K562 (cell line): ENCODE measurements at regions not wholly inside any gene's neighbourhood (a gene's known extent, or its start where the extent isn't known, plus 50 kb on each side); places are given as distances from the start of the nearest gene placed in this dataset.
"Not testable (repeated sequence)": the region's sequence is repeated elsewhere in the genome, so short reads cannot be mapped to it uniquely, and the experiment has no call there.

Experiments used
- BMI1 ChIP-seq: fragments of 150-350 bp; IDR thresholded peaks from 2 replicates; pipeline ENCODE4 v1.6.1; 2014; ENCODE audit warnings: low read length
- CTCF ChIP-seq, 3 experiments: IDR thresholded peaks in 2 of 3; conservative IDR thresholded peaks in 1 of 3; 2 replicates each; pipeline ENCODE4 v1.5.1; 2011 to 2012; ENCODE audit warnings: low read length in 3 of 3, mild to moderate bottlenecking in 3 of 3, control low read depth in 2 of 3, improper control_type of control experiment in 1 of 3, inconsistent platforms in 1 of 3, low read depth in 1 of 3, mixed read lengths in 1 of 3, moderate library complexity in 1 of 3; ENCODE audit not compliant: insufficient read depth in 2 of 3
- FOXJ3 ChIP-seq: sonication (generic); formaldehyde crosslinking; IDR thresholded peaks from 2 replicates; pipeline ENCODE4 v1.4.0; 2020; ENCODE audit warnings: mild to moderate bottlenecking, missing genetic modification reagents
- LARP7 ChIP-seq: fragments of 450-650 bp; IDR thresholded peaks from 2 replicates; pipeline ENCODE4 v1.6.1; 2016
- MAX ChIP-seq: sonication (generic); formaldehyde crosslinking; IDR thresholded peaks from 2 replicates; pipeline ENCODE4 v1.9.0; 2022; ENCODE audit warnings: mild to moderate bottlenecking, missing genetic modification reagents
- MYNN ChIP-seq, 2 experiments: sonication (generic); formaldehyde crosslinking in 1 of 2; IDR thresholded peaks; 2 replicates each; pipeline versions ENCODE4 v1.5.0 to v1.6.1; 2016 to 2020; ENCODE audit warnings: antibody characterized with exemption in 1 of 2, missing genetic modification reagents in 1 of 2
- POLR2A ChIP-seq: fragments of 450-650 bp; conservative IDR thresholded peaks from 2 replicates; pipeline ENCODE4 v1.6.1; 2016
- POLR2AphosphoS5 ChIP-seq: IDR thresholded peaks from 2 replicates; pipeline ENCODE4 v1.6.1; 2011; ENCODE audit warnings: mild to moderate bottlenecking, low read depth, low read length, moderate library complexity; ENCODE audit not compliant: control insufficient read depth, insufficient read depth
- STAT6 ChIP-seq: sonication (generic); formaldehyde crosslinking; IDR thresholded peaks from 2 replicates; pipeline ENCODE4 v1.8.1; 2023; ENCODE audit warnings: mild to moderate bottlenecking, missing genetic modification reagents
- USF2 ChIP-seq: sonication (generic); formaldehyde crosslinking; IDR thresholded peaks from 2 replicates; pipeline ENCODE4 v1.5.0; 2020; ENCODE audit warnings: missing genetic modification reagents
- ZNF561 ChIP-seq: fragments of 450-650 bp; formaldehyde crosslinking; conservative IDR thresholded peaks from 2 replicates; pipeline ENCODE4 v1.4.0; 2020; ENCODE audit warnings: mild to moderate bottlenecking, moderate library complexity
- ZNF639 ChIP-seq, 2 experiments: fragments of 200-800 bp in 1 of 2; sonication (Bioruptor generic) in 1 of 2; sonication (generic) in 1 of 2; formaldehyde crosslinking in 1 of 2; IDR thresholded peaks in 1 of 2; conservative IDR thresholded peaks in 1 of 2; 2 replicates each; pipeline versions ENCODE4 v1.5.0 to v1.6.1; 2016 to 2020; ENCODE audit warnings: missing compliant biosample characterization in 1 of 2, missing genetic modification characterization in 1 of 2, missing genetic modification reagents in 1 of 2

GRCh38 chr2:242006091-242006634 lies 136.6 kb downstream of the RTP5 start:
- TF ChIP-seq STAT6; MYNN (IDR thresholded peaks at IDR 0.05); MYNN (CRISPR knock-in tag; IDR thresholded peaks at IDR 0.05); MAX (CRISPR knock-in tag); CTCF (IDR thresholded peaks at IDR 0.05 in 2 of 3, conservative IDR thresholded peaks at IDR 0.05 in 1 of 3; ENCODE audit: insufficient read depth in 2 of 3, low read depth in 1 of 3, low read length in 3 of 3); ZNF561; ZNF639 (CRISPR knock-in tag; conservative IDR thresholded peaks at IDR 0.05 in 1 of 2, IDR thresholded peaks at IDR 0.05 in 1 of 2); POLR2AphosphoS5; USF2; FOXJ3 (CRISPR knock-in tag); BMI1; LARP7; POLR2A: not testable (repeated sequence)
